ENCODE measurements at regions not wholly inside any gene's neighbourhood (a gene's known extent, or its start where the extent isn't known, plus 50 kb on each side); places are given as distances from the start of the nearest gene placed in this dataset.

DNA sequence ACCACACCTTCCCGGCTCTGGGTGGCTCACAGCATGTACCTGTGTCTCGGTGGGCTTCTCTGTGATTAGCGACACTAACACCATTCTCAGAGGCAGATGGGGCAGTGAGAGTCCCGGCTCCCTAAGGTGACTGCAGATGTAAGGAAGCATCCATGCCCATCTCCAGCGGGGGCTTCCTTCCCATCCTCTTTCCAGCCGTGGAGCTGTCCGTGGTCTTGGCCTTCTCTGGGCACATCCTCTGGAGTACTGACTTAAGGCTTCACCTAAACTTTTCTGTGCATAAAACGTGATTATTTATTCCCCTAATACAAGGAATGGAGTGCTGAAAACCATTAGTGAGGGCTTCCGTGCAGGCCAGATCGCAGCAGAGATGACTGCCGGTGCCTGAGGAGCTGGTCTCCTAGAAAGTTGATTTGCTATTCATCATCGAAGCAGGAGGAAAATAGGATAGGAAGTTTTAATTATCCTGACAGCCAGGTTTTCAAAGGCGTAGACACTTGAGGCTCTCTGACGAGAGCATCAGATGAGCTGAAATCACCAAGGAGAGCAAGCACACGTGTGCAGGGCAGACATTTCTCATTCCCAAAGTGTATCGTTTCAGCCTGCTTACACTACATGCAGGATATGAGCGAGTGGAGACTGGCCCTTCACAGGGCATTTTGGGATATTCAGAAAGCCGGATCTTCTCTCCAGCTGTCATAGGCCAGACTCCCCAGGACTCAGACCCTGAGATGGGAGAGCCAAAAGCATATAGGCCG is 186.1 kb upstream of the SALL3 start:
- no peak for TF ChIP-seq CSDC2 (CRISPR knock-in tag; IDR thresholded peaks at IDR 0.05)
- TF ChIP-seq GLIS3 (CRISPR knock-in tag; IDR thresholded peaks at IDR 0.05), result no peak
- TF ChIP-seq, protein P1, sequence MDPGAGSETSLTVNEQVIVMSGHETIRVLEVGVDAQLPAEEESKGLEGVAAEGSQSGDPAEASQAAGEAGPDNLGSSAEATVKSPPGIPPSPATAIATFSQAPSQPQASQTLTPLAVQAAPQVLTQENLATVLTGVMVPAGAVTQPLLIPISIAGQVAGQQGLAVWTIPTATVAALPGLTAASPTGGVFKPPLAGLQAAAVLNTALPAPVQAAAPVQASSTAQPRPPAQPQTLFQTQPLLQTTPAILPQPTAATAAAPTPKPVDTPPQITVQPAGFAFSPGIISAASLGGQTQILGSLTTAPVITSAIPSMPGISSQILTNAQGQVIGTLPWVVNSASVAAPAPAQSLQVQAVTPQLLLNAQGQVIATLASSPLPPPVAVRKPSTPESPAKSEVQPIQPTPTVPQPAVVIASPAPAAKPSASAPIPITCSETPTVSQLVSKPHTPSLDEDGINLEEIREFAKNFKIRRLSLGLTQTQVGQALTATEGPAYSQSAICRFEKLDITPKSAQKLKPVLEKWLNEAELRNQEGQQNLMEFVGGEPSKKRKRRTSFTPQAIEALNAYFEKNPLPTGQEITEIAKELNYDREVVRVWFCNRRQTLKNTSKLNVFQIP (CRISPR knock-in tag; IDR thresholded peaks at IDR 0.05; ENCODE audit: borderline replicate concordance, low read depth), result no peak
